T follicular helper cell (primary cell): ENCODE measurements at regions not wholly inside any gene's neighbourhood (a gene's known extent, or its start where the extent isn't known, plus 50 kb on each side); places are given as distances from the start of the nearest gene placed in this dataset.
"Not testable (repeated sequence)": the region's sequence is repeated elsewhere in the genome, so short reads cannot be mapped to it uniquely, and the experiment has no call there.

Experiments
- DNase-seq: peaks from one replicate; pipeline ENCODE4 v3.0.0-alpha.2; 2020; ENCODE audit warnings: low read depth

DNA sequence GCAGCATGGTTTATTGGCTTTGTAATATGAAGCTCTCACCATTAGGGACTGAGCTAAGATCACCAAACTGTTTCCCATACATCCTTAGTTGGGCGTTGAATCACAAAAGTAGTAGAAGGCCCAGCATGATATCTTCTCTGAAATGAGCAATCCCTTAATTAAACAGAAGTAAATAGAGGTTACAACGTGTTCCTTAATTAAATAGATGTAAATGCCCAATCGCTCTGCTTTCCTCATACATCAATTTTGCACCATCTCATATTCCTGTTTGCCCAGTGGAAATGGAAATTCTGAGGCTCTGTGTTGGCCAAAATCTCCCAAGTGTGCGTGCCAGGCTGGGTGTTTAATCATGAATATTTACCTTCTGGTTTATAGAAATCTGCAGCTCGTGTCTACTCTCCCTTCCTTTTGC is 107.4 kb upstream of the FOXB1 start:
- no peak for DNase-seq

DNA sequence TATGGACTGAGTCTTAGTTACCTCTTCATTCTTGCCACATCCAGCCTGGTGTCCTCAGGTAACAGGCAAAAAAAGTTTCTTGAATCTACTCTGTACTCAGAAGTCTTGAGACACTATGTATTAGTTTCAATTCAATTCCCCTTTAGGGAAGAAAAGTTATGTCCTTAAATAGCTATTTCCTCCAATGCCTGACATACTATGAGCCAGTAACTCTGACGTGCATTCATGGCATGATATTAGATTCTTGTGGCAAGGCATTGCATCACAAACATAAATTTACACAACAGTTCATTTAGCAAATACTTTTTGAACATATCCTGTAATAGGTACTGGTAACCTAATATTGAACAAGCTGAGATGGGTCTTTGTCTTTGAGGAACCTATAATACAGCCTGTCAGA is 109.3 kb upstream of the FOXB1 start:
- no peak for DNase-seq

DNA sequence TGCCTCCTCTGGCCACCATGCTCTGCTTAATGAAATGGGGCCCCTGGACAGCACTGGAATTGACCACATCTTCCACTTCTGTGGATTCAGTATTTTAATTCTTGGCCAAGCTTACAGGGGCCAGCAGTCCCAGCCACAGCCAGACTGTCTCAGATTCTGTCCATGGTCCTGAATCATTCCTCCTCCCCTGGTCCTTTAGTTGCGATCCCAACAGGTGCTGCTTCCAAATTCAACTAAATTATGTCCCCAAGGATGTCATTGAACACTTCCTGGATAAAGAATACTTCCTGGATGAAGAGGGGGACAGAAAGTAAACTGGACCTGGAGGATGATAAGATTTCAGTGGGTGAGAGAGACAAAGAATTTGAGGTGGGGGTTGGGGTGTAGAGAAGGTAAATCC is 111.1 kb upstream of the FOXB1 start:
- no peak for DNase-seq

DNA sequence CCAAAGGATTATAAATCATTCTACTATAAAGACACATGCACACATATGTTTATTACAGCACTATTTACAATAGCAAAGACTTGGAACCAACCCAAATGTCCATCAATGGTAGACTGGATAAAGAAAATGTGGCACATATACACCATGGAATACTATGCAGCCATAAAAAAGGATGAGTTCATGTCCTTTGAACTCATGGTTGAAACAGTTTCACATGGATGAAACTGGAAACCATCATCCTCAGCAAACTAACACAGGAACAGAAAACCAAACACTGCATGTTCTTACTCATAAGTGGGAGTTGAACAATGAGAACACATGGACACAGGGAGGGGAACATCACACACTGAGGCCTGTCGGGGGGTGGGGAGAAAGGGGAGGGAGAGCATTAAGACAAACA is 116.2 kb upstream of the FOXB1 start:
- DNase-seq, result not testable (repeated sequence)

DNA sequence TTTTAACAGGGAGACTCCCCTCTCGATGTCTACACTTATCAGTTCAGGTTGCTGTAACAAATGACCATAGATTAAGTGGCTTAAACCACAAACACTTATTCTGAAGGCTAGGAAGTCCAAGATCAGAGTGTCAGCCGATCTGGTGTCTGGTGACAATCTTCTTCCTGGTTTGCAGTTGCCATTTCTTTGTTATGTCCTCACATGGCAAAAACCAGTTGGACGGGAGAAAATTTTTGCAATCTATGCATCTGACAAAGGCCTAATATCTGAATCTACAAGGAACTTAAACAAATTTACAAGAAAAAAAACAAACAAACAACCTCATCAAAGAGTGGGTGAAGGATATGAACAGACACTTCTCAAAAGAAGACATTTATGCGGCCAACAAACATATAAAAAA is 116.9 kb upstream of the FOXB1 start:
- DNase-seq, result no peak

DNA sequence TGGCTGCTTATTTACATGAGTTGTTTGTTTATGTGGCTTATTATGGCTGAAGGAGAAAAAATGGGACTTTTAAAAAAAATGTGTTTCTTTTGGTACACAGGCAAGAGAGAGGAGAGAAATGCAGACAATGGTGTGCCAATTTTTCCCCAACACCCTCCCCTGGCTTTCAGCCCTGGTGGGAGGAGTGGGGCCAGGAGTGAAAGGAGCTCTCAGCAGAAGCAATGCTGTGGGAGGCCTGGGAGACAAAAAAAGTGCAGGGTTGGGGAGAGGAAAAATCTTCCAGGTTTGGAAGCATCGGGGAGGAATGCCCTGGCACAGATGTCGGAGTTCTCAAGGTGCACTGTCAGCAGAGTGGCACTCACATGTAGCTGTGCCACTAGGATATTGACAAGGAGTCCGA is 117.7 kb upstream of the FOXB1 start:
- no peak for DNase-seq

DNA sequence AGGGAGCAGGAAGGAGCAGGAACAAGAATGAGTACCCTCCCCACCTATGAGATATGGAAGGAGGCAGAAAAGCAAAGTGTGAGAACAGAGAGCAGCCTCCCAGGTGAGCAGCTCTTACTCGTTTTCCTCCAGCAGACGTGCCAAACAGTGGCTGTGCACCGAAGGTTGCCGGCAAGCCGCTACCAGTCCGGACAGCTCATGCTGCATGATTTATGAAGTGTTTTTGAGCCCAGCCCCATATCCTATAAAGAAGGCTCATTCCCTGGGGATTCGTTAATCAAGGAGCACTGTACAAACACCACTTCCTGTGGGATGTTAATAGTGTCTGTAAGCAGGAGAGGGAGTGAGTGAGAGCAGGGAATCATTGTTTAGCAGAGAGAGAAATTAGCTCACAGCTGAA is 118.3 kb upstream of the FOXB1 start:
- no peak for DNase-seq

DNA sequence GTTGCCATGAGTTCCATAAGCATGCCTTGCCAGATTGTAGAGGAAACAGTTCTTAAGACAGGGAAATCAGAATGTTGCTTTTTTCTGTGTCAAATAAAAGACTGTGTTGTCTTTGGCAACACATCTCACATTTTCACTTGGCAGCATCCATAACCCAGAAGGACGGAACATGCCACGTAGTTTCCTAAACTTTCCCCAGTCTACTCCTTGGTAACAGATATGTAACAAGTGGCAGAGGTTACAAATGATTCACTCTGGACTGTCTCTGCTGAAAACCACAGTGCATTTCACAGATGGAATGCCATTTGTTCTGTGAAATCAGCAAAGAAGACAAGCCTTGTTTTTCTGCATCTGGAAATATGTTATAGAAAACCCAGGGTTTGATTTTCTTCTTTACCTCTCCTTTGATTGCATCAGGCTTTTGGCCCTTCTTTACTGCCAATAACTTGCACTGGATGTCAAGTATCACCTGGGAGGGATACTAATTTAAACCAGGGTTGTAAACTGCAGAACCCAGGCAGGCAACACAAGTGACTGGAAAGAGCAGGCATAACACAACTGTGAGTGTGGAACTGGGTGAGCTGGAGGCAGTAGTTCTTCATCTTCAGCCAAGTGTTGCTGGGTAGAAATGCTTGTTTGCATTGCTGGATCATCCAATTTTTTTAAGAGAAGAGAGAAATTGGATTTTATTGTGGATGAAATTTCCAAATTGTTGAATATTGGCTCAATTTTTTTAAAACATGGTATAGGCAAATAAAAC is 124.4 kb upstream of the FOXB1 start:
- no peak for DNase-seq

DNA sequence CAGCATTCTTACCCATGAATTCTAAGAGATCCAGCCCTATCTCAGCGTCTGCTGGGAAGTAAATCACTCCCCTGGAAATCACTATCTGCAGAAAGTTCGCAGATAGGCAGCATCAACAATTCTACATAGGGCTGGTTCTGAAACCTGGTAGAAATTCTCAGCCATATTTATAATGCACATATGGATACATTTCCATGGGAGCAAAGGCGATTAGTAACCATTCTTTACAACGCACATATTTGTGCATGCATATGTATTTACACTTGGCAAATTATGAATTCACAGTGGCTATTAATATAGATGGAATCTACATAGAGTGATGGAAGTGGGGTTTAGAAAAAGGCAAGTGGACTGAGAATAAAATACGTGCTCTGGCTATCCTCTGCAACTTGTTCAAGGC is 128.0 kb upstream of the FOXB1 start:
- DNase-seq, result no peak

DNA sequence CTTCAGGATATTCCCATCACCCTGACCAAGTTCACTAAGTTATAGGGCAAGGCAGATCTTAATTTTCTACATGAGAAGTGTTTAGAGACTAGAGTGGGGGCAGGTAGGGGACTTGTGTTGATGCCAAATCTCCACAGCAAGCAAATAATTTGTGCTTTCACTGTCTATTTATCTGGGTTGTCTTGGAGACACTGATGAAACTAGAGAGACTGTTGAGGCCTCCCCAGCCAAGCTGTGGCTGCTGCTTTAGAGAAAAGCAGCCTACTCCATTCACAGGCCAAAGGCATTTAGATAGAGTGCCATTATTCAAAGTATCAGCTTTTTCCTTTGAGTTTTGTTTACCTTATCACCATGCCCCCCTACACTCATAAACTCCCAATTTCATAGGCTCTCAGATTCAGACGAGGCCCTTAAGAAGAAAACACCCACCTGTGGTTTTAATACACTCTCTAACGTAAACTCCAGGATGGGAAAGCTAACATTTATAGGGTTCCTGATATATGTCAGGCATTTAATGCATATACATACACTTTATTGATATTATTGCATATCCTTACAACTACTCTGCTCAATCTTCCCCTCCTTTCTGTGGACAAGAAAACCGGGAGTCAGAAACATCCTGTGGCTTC is 130.4 kb upstream of the FOXB1 start:
- no peak for DNase-seq

DNA sequence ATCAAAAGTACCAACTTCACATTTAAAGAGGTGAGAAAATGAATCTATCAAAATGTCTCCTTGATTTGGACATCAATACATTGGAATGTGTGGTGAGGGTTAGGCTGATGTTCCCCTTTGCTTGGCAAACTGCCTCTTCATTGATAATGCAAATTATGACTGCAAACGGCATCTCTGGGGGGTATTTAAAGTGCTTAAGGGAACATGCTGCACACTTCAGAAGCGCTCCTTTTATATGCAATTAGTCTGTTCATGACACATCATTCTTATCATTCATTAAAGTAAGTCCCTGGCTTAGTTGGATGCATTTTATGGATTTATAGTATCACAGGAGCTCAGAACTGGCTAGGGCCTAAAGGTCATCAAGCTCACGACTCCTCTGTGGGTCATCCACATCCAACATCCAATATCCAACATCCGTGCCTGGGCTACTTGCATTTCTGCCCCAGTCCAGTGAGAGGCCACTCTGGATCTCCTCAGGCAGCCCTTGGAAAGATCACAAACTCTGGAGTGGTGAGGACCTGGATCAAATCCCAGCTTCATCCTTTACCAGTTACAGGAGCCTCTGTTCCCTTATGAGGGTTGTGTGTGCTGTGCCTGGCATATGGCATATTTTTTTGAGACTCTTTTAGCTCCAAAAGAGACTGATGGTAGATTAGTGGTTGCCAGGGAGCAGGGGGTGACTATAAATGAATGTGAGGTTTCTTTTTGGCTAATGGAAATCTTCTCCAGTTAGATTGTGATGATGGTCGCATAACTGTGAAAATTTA is 136.8 kb upstream of the FOXB1 start:
- DNase-seq, result no peak

DNA sequence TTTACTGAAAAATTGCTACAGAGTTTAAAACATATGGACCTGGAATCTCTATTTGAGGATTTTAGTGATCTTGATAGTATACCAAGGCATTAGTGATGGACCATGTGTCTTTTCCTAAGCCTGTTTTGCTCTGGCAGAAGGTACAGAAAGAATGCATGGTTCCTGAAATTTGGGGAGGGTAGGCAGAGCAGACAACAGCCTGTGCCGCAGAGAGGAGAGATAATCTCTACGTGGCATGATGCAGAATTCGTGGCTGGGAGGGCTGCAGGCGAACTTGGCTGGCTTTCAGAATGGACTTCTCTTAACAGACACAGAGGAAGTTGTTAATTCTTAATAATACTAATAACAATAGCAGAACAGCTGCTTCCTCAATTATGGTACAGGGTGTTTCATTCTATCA is 137.5 kb upstream of the FOXB1 start:
- DNase-seq, result no peak

DNA sequence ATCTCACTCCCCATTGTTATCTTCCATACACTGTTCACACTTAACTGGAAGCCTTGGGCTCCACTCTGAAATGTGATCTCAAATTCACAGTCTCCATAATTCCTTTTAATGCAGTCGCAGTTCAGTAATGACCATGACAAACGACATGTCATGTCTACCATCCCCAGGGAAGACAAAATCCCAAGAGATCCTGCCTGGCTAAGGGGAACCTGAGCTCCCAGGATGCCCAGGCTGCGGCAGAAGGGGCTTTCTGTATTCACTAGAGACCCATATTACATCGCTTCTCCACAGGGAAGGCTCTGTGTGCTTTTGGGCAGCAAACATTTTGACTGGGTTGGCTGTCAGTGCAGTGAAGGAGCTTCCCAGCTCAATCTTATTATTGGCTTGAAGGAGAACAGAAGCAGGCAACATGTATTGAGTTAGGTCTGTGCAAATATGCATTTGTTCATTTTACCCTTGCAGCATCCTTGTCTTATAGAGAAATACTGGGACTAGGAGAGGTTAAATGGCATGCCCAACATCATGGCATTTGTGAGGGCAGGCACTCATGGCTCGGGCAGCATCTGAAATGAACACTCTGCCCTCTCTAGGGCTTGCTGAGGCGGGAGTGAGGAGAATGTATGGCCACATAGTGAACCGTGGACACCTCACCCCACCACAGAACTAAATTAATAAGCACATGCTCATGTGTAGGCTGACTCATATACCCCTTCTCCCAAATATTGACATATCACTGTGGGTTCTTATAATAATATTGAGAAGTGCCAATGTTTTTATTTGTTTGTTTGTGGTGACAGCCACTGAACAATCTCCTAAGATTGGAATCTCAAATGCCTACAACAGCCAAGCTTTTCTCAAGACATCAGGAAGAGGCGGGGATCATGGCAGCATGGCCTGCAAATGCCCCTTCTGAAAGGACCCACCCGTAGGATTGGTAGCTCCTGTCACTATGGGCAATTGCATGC is 141.6 kb upstream of the FOXB1 start:
- DNase-seq, result no peak

DNA sequence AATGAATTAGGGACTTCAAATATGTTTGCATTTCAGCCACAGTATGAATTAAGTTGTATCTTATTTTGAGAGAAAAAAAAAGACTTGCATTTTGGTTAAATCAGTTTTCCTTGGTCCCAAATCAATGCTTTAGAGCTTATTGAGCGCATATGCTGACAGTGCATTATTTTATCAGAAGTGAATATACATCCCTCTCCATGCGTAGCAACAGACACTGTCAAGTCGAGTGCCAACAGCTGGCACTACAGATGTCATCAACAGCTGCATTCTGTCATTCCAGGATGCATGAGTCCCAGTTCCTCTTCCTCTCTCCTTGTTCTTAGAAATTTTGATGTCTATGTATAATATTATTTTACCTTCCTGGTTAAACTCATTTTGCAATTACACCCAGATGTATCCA is 156.1 kb upstream of the FOXB1 start:
- no peak for DNase-seq

DNA sequence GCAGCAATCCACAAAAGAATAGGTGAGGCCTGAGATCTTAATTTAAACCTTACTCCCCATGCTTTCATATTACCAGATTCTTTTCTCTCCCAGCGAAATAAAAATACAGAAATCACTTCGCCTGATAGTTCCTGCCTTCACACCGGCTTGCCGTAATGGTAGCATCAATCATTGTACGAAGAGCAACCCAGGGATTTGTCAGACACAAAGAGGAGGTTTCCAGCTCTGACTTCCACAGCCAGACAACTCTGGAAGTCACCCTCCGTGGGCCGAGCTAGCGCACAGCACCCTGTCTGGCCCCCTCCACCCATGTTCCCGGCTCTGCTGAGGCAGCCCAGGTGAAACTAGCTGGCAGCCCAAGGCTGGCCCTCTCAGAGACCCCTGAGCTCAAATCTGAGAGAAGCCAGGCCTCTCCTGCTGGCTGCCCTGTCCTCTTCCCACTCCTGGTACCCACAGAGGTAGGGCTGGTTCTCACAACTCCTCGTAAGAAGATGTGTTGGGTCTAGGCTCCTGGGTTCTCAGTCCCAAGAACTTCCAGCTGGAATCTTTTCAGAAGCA is 156.9 kb upstream of the BNIP2 start:
- DNase-seq, result no peak

DNA sequence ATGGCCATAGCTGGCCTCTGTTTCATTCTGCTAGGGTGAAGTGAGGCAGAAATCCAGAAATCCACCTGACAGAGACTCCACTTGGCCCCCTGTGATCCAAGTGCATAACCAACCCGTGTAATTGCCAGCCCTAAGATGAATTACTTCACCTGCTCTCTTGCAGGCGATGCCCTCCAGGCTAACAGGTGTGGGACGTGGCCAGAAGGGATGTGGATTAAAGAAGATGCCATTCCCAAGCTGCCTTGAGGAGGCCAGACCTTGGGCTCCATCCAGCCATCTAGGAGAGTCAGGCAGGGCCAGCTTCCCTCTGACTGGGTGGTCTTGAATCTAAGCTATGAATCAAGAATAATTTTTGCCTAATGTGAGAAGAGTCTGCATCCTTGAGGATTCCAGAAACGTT is 154.5 kb upstream of the BNIP2 start:
- no peak for DNase-seq

DNA sequence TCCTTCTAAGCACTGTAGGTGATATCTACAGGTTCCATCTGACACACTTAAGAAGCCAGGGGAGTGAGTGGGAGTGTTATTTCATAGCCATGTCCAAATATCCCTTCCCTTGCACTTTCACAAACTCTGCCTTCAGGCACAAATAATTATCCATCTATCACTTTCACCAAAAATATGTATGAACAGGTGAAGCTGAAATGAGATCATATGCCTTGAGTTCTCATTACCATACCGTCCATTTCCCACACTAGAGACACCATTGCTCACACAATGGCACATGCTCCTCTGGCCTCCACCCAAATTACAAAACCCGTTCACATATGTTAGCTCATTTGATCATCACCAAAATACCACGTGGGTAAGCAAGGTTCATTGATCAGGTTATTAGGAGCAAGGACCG is 151.9 kb upstream of the BNIP2 start:
- DNase-seq, result no peak

DNA sequence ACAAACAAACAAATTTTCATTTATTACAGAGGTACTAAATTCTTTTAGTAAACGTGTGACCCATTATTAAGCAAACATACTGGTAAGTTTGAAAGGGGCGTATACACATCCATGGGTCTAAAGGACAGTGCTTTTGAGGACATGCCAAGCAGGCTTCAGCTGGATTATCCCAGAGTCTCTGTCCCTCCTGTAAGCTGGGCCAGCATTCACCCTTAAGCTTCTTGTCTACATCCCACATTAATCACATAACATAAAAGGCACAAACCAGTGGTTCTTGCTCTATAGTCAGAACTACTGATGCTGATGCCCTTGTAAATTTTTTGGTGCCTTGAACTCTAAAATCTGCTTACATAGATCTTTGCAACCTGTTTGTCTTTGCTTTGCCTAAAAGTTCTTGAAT is 150.8 kb upstream of the BNIP2 start:
- DNase-seq, result no peak

DNA sequence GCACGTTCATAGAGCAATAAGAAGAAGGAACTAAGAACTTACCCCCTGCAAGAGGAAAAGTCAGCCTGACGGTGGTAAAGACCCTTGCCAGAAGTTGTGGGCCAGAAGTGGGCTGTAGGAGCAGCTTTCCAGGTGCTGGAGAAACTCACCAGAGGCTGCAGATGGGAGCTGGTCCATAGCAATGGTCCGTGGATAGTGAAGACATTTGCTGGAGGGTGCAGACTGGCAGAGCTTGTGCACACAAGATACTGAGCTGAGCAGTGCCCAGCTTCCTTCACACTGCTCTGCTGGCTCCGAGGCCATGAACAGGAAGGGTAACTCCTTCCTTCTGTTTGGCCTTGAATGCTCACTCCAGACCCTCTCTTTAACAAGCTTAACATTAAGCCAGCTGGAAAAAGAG is 149.8 kb upstream of the BNIP2 start:
- no peak for DNase-seq

DNA sequence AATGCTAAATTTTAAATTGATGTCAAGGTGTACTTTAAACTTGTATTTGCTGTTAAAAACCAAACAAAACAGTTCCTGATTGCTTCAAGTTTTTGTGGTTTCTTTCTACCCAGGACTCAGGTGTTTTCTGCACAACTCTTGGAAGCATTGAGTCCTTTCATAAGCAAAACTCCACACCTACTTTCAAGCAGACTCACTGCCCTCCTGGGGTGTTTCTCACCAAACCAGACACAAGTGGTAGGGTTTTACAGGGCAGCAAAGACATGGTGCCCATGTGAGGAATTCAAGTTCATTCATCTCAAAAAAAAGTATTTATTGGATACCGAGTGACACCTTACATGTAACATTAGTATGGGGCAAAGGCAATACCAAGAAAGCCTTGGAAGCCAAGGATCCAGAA is 146.7 kb upstream of the BNIP2 start:
- no peak for DNase-seq

DNA sequence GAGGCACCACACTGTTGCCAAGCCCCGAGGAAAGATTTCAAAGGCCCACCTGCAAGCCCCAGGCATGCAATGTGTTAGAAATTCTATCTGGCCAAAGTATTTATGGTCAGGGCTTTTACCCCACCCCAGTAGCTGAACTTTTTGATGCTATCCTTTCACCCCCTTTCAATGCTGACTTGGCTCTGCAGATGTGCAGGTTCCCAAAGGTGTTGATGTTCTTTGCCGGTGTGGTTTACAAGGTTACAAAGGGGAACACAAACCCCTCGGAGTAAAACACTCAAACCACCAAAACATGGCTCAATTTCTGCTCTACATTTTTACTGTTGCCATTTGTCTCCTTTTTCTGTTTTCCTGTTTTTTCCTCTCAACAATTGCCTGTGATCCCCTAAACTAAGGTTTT is 145.4 kb upstream of the BNIP2 start:
- no peak for DNase-seq

DNA sequence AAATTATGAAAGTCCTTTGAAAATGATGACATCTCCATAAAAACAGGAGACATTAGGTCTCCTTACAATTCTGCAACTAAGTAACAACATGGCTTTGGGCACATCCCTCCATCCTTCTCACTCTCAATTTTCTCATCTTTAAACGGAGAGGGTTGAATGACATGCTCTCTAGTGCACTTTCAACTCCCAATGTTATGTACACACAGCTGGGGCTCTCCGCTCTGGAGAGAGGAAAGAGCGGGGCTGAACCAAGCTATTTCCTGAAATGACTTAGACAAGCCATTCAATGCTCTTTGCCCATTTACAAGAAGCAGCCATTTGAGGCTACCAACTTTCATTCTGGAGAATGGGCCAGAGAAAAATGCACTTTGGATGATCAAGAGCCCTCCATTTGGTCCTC is 144.2 kb upstream of the BNIP2 start:
- no peak for DNase-seq
